CD4-positive, alpha-beta T cell treated with Interferon gamma for 1 hour (primary cell): ENCODE measurements at regions not wholly inside any gene's neighbourhood (a gene's known extent, or its start where the extent isn't known, plus 50 kb on each side); places are given as distances from the start of the nearest gene placed in this dataset.
"Not testable (repeated sequence)": the region's sequence is repeated elsewhere in the genome, so short reads cannot be mapped to it uniquely, and the experiment has no call there.

Experiments used
- DNase-seq: peaks from one replicate; pipeline ENCODE4 v3.0.0-alpha.2; 2020

GRCh38 chr15:20785151-20785936, 80.8 kb downstream of the POTEB2 start:
- DNase-seq = not testable (repeated sequence)

GRCh38 chr15:20783598-20784184, 82.4 kb downstream of the POTEB2 start:
- peak; percentile 44 for DNase-seq

GRCh38 chr15:20775412-20775811, 90.7 kb downstream of the POTEB2 start:
- not testable (repeated sequence) for DNase-seq

- not testable (repeated sequence) for DNase-seq
Observed at GRCh38 chr15:20767943-20768342, 98.2 kb downstream of the POTEB2 start.

- not testable (repeated sequence) for DNase-seq
Observed at GRCh38 chr15:20762422-20762821, 103.7 kb downstream of the POTEB2 start.

GRCh38 chr15:20756440-20756839, 109.7 kb downstream of the POTEB2 start:
- DNase-seq = not testable (repeated sequence)

GRCh38 chr15:20755665-20756398, 110.3 kb downstream of the POTEB2 start:
- not testable (repeated sequence) for DNase-seq

- DNase-seq = not testable (repeated sequence)
Observed at GRCh38 chr15:20733493-20733892, 132.6 kb downstream of the POTEB2 start.
